ENCODE measurements at regions not wholly inside any gene's neighbourhood (a gene's known extent, or its start where the extent isn't known, plus 50 kb on each side); places are given as distances from the start of the nearest gene placed in this dataset.

GRCh38 chr2:172275239-172275638, 152.1 kb upstream of the ITGA6 start:
- Histone ChIP-seq H3K36me3 (no peaks in the 10 kb centered on the region), H3K27me3 (no peaks in the 10 kb centered on the region), H3K9me3 (no peaks in the 10 kb centered on the region), H3K4me3 (ENCODE audit: low read depth, low read length) (no peak overlapping the region), H3K4me1 (no peaks in the 10 kb centered on the region)
- TF ChIP-seq CTCF (IDR thresholded peaks at IDR 0.05; ENCODE audit: low read depth, low read length), result no peak
- DNase-seq, result no peak

- Histone ChIP-seq H3K4me1 (no peaks in the 10 kb centered on the region), H3K27me3 (no peaks in the 10 kb centered on the region), H3K36me3 (no peaks in the 10 kb centered on the region), H3K9me3 (no peaks in the 10 kb centered on the region), H3K4me3 (ENCODE audit: low read depth, low read length) (no peak overlapping the region)
- TF ChIP-seq CTCF (IDR thresholded peaks at IDR 0.05; ENCODE audit: low read depth, low read length), result no peak
- DNase-seq, result no peak
These were observed 150.4 kb upstream of the ITGA6 start for GRCh38 chr2:172276961-172277360.

GRCh38 chr2:172278667-172279066, 148.7 kb upstream of the ITGA6 start:
- DNase-seq, result no peak
- no peaks in the 10 kb centered on the region for H3K4me1 ChIP-seq

GRCh38 chr2:172279214-172279613, 148.2 kb upstream of the ITGA6 start:
- DNase-seq, result no peak
- no peaks in the 10 kb centered on the region for H3K9me3 ChIP-seq
- no peaks in the 10 kb centered on the region for H3K36me3 ChIP-seq
- H3K27me3 ChIP-seq, result no peaks in the 10 kb centered on the region
- no peak overlapping the region for H3K4me3 ChIP-seq (ENCODE audit: low read depth, low read length)
- no peaks in the 10 kb centered on the region for H3K4me1 ChIP-seq
- no peak for TF ChIP-seq CTCF (IDR thresholded peaks at IDR 0.05; ENCODE audit: low read depth, low read length)

More at GRCh38 chr2:172278667-172279066, 148.7 kb upstream of the ITGA6 start:
- H3K27me3 ChIP-seq, result no peaks in the 10 kb centered on the region
- no peak overlapping the region for H3K4me3 ChIP-seq (ENCODE audit: low read depth, low read length)
- no peak for TF ChIP-seq CTCF (IDR thresholded peaks at IDR 0.05; ENCODE audit: low read depth, low read length)
- H3K9me3 ChIP-seq, result no peaks in the 10 kb centered on the region
- H3K36me3 ChIP-seq, result no peaks in the 10 kb centered on the region

- H3K9me3 ChIP-seq, result no peaks in the 10 kb centered on the region
- no peak for TF ChIP-seq CTCF (IDR thresholded peaks at IDR 0.05; ENCODE audit: low read depth, low read length)
- H3K4me1 ChIP-seq, result no peaks in the 10 kb centered on the region
- DNase-seq, result no peak
- no peaks in the 10 kb centered on the region for H3K36me3 ChIP-seq
- H3K4me3 ChIP-seq (ENCODE audit: low read depth, low read length), result no peak overlapping the region
- no peaks in the 10 kb centered on the region for H3K27me3 ChIP-seq
These were observed 147.6 kb upstream of the ITGA6 start for GRCh38 chr2:172279813-172280212.

- TF ChIP-seq CTCF (IDR thresholded peaks at IDR 0.05; ENCODE audit: low read depth, low read length), result no peak
- Histone ChIP-seq H3K4me3 (ENCODE audit: low read depth, low read length) (no peak overlapping the region), H3K4me1 (no peaks in the 10 kb centered on the region), H3K9me3 (no peaks in the 10 kb centered on the region), H3K36me3 (no peaks in the 10 kb centered on the region), H3K27me3 (no peaks in the 10 kb centered on the region)
- DNase-seq, result no peak
These were observed 146.6 kb upstream of the ITGA6 start for GRCh38 chr2:172280571-172281361.

Data from BE2C (cell line).